HUES64 (cell line): ENCODE measurements at regions not wholly inside any gene's neighbourhood (a gene's known extent, or its start where the extent isn't known, plus 50 kb on each side); places are given as distances from the start of the nearest gene placed in this dataset.

Experiments
- H3K27ac ChIP-seq: 2 replicates; pipeline ENCODE4 v1.7.0; 2013; ENCODE audit warnings: low read depth, low read length, inconsistent platforms
- H3K27me3 ChIP-seq: 2 replicates; pipeline ENCODE4 v1.6.1; 2013; ENCODE audit warnings: mild to moderate bottlenecking, low read length; ENCODE audit not compliant: insufficient read depth
- H3K36me3 ChIP-seq: 2 replicates; pipeline ENCODE4 v1.6.1; 2013; ENCODE audit warnings: mild to moderate bottlenecking, low read length; ENCODE audit not compliant: insufficient read depth
- H3K4me1 ChIP-seq: 2 replicates; pipeline ENCODE4 v1.6.1; 2013; ENCODE audit warnings: mild to moderate bottlenecking, low read length, moderate library complexity; ENCODE audit not compliant: insufficient read depth
- H3K4me3 ChIP-seq: 2 replicates; pipeline ENCODE4 v1.5.1; 2013; ENCODE audit warnings: mild to moderate bottlenecking, low read length, moderate library complexity
- H3K9ac ChIP-seq: 2 replicates; pipeline ENCODE4 v1.6.1; 2013; ENCODE audit warnings: mild to moderate bottlenecking, low read depth, low read length
- H3K9me3 ChIP-seq: 2 replicates; pipeline ENCODE4 v1.6.1; 2013; ENCODE audit warnings: low read depth, low read length; ENCODE audit not compliant: insufficient read depth
- WGBS: fragments of 150-250, 120-280 bp; methylation state at CpG from one replicate; pipeline ENCODE4 v1.1.7; 2013; ENCODE audit warnings: missing lambda C conversion rate; 5-methylcytosine and 5-hydroxymethylcytosine counted together

DNA sequence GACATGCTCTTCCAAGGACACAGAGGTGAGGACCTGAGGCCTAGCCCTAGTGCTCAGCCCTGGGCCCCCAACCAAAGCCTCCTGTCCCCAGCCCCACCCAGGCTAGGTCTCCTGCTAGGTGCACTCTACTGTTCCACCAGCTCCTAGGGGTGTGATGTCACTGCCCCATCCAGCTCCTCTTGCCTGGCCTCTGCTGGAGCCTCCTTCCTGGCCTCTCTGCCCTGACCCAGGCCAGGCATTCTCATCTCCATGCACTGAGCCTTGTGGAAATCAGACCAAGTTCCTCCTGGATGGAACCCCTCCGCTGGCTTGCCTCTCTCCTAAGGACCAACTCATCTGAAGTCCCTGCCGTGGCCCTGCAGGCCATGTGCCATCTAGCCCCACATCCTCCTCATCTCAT, 156.8 kb downstream of the INHBB start:
- Histone ChIP-seq H3K27me3 (peaks cover 32% of the 10 kb centered on the region), H3K36me3 (no peaks in the 10 kb centered on the region), H3K27ac (no peak overlapping the region), H3K4me3 (no peak overlapping the region), H3K9me3 (no peaks in the 10 kb centered on the region), H3K4me1 (no peaks in the 10 kb centered on the region), H3K9ac (no peak overlapping the region)
- 89% methylated on average over 2 of the region's 2 CpGs for WGBS

DNA sequence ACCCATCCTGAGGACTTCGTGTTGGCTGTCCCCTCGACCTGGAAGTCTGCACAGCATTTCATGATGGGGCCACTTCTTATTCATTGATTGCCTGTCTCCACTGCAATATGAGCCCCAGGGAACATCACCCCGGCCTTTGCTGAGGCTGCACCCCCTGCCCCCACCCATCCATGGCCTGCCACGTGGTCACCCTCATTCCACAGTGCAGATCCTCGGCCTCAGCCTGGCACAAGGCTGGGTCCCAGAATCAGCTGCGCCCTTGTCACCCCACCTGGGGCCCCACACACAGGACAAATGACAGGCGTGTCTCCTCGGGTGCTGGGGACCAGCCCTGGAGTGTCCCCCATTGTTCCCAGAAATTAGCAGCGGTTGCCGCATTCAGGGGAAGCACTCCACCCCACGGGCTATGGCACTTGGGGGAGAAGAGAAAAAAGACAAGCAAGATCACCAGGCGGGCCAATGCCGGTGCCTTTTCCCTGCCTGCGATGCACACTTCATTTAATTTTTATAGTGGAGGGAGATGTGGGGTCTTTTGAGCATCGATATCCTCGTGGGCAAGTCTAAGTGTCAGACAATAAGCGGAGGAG, 157.4 kb downstream of the INHBB start:
- Histone ChIP-seq H3K9ac (no peak overlapping the region), H3K27ac (no peak overlapping the region), H3K9me3 (no peaks in the 10 kb centered on the region), H3K4me3 (no peak overlapping the region), H3K27me3 (peaks cover 32% of the 10 kb centered on the region), H3K36me3 (no peaks in the 10 kb centered on the region), H3K4me1 (no peaks in the 10 kb centered on the region)
- 93% methylated on average over 17 of the region's 17 CpGs for WGBS

GRCh38 chr2:120503793-120504571, 158.0 kb downstream of the INHBB start:
- peaks cover 32% of the 10 kb centered on the region for H3K27me3 ChIP-seq
- H3K4me3 ChIP-seq = no peak overlapping the region
- no peaks in the 10 kb centered on the region for H3K9me3 ChIP-seq
- H3K27ac ChIP-seq = no peak overlapping the region
- H3K4me1 ChIP-seq = no peaks in the 10 kb centered on the region
- H3K36me3 ChIP-seq = no peaks in the 10 kb centered on the region
- no peak overlapping the region for H3K9ac ChIP-seq
- WGBS = 85% methylated on average over 23 of the region's 23 CpGs

- no peaks in the 10 kb centered on the region for H3K9me3 ChIP-seq
- H3K36me3 ChIP-seq = no peaks in the 10 kb centered on the region
- no peaks in the 10 kb centered on the region for H3K4me1 ChIP-seq
- peaks cover 28% of the 10 kb centered on the region for H3K27me3 ChIP-seq
- no peak overlapping the region for H3K9ac ChIP-seq
- H3K4me3 ChIP-seq = no peak overlapping the region
- 90% methylated on average over 15 of the region's 15 CpGs for WGBS
- H3K27ac ChIP-seq = no peak overlapping the region
These were observed 159.2 kb downstream of the INHBB start for GRCh38 chr2:120504936-120505705.

- Histone ChIP-seq H3K9ac (no peak overlapping the region), H3K4me3 (no peak overlapping the region), H3K27ac (no peak overlapping the region), H3K4me1 (no peaks in the 10 kb centered on the region), H3K36me3 (no peaks in the 10 kb centered on the region), H3K9me3 (no peaks in the 10 kb centered on the region), H3K27me3 (peaks cover 30% of the 10 kb centered on the region)
- WGBS = 89% methylated on average over 7 of the region's 7 CpGs
These were observed 162.7 kb downstream of the INHBB start for GRCh38 chr2:120508567-120509041.

GRCh38 chr2:120509213-120509815, 163.4 kb downstream of the INHBB start:
- H3K36me3 ChIP-seq = no peaks in the 10 kb centered on the region
- H3K27me3 ChIP-seq = peaks cover 30% of the 10 kb centered on the region
- no peak overlapping the region for H3K9ac ChIP-seq
- H3K4me3 ChIP-seq = no peak overlapping the region
- no peaks in the 10 kb centered on the region for H3K4me1 ChIP-seq
- no peak overlapping the region for H3K27ac ChIP-seq
- WGBS = 92% methylated on average over 14 of the region's 14 CpGs
- H3K9me3 ChIP-seq = no peaks in the 10 kb centered on the region

DNA sequence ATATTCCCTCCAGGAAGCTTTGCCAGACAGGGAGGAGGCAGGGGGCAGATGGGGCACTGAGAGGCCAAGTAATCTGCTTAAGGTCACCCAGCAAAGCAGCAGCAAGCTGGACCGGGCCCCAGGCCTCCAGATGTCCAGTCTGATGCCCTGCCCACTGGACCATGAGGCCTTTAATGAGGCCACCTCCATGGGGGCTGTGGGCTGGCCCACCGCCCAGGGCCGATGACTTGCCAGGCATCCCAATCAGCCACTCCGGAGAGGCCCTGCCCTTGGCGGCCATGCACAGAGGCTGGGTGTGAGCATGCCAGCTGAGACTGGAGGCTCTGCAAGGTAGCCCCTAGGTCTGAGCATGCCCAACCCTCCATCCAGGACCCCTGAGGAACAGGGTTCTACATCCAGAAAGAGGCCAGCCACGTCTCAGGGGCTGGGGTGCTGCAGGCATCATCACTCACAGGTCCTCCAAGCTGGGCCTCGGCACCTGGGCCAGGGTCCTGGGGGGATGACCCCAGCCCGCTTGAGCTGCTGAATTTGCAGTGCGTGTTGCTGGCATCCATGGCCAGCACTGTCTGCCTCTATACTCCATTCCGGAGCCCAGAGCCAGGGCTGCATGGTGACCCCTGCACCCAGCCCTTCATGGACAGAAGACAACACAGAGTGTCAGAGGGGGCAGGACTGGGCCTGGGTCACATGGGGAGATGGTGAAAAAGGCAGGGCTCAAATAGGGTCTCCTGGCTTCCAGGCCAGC, 164.2 kb downstream of the INHBB start:
- WGBS = 96% methylated on average over 10 of the region's 10 CpGs
- Histone ChIP-seq H3K27ac (no peak overlapping the region), H3K27me3 (peaks cover 36% of the 10 kb centered on the region), H3K4me3 (no peak overlapping the region), H3K9me3 (no peaks in the 10 kb centered on the region), H3K9ac (no peak overlapping the region), H3K4me1 (no peaks in the 10 kb centered on the region), H3K36me3 (no peaks in the 10 kb centered on the region)

DNA sequence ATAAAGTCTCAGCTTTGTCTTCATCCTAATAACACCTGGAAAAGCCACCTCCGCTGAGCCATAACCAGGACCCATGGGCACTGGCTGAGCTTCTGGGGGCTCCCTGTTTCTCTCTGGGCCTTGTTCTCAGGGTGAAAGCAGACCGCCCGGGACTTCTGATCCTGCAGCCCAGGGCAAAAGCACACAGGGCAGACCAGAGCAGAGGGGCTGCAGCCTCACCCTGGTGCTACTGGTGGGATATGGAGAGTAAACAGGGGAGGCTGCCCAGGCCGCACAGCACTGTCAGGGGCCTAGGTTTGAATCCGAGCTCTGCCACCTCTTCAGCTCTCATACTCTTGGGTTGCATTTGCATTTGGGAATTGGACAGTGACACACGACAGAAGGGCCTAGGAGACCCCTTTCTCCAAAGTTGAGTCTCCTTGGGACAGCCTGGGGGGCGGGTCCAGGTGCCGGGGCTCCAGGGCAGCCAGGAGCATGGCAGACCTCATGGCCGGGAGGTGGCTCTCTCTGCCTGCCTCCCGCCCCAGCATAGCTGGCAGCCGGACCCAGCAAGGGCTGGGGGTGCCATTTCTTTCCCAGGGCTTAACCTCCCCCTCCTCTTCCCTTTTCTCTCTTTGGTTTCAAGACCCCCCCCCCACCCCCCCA, 164.9 kb downstream of the INHBB start:
- no peaks in the 10 kb centered on the region for H3K9me3 ChIP-seq
- WGBS = 80% methylated on average over 11 of the region's 11 CpGs
- H3K9ac ChIP-seq = no peak overlapping the region
- H3K4me1 ChIP-seq = no peaks in the 10 kb centered on the region
- no peak overlapping the region for H3K4me3 ChIP-seq
- no peak overlapping the region for H3K27ac ChIP-seq
- H3K27me3 ChIP-seq = peaks cover 42% of the 10 kb centered on the region
- no peaks in the 10 kb centered on the region for H3K36me3 ChIP-seq

- WGBS = 35% methylated on average over 18 of the region's 18 CpGs
- no peaks in the 10 kb centered on the region for H3K4me1 ChIP-seq
- H3K27ac ChIP-seq = no peak overlapping the region
- H3K9me3 ChIP-seq = no peaks in the 10 kb centered on the region
- H3K36me3 ChIP-seq = no peaks in the 10 kb centered on the region
- peaks cover 43% of the 10 kb centered on the region for H3K27me3 ChIP-seq
- no peak overlapping the region for H3K9ac ChIP-seq
- no peak overlapping the region for H3K4me3 ChIP-seq
These were observed 165.6 kb downstream of the INHBB start for GRCh38 chr2:120511536-120511935.

DNA sequence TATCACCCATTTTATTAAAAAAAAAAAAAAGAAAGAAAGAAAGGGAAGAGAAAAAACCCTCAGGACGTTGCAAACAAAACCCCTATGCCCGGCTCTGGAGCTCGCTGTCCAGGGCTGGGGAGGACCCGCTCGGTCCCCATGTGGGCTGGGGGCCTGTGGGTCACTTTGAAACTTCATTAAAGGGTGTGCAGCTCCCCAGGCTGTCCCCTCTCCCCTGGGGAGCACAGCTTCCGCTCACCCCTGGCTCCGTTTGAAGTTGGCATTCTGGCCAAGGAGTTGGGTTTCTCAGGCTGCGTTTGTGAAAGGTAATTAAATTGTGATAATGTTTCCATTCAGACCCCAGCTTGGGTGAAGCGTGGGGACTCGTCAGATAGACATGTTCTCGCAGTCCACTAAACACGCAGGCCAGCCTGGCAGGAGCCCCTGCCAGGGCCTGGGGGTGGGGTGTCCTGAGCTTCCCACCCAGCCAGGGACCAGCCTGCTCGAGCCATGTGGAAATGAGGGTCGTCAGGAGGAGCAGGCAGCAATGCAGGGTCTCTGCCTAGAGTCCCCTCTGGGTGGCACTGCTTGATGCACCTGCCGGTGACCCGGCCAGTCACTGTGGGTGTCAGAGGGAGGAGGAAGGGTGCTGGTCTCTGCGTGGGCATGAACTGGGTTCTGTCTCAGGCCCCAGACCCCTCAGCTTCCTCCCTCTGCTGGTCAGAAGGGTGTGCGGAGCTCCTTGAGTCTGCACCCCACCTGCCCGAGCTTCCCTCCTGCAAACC, 166.2 kb downstream of the INHBB start:
- Histone ChIP-seq H3K27ac (no peak overlapping the region), H3K9ac (no peak overlapping the region), H3K4me1 (no peaks in the 10 kb centered on the region), H3K9me3 (no peaks in the 10 kb centered on the region), H3K36me3 (no peaks in the 10 kb centered on the region), H3K27me3 (peaks cover 42% of the 10 kb centered on the region), H3K4me3 (no peak overlapping the region)
- WGBS = 68% methylated on average over 19 of the region's 19 CpGs
